IPS DF 19.7 (cell line): ENCODE measurements at regions not wholly inside any gene's neighbourhood (a gene's known extent, or its start where the extent isn't known, plus 50 kb on each side); places are given as distances from the start of the nearest gene placed in this dataset.

ENCODE experiments used
- DNase-seq: peaks from one replicate; pipeline ENCODE4 v3.0.0-alpha.2; 2013; ENCODE audit warnings: low read depth, low spot score

- peak; percentile 45 for DNase-seq
Measured at GRCh38 chr2:219997341-219997851, 370.0 kb downstream of the SLC4A3 start.

- DNase-seq, result no peak
Measured at GRCh38 chr2:219998107-219998506, 370.7 kb downstream of the SLC4A3 start.

GRCh38 chr2:219998714-219999227 lies 371.3 kb downstream of the SLC4A3 start:
- no peak for DNase-seq

GRCh38 chr2:220000080-220000479 lies 372.6 kb downstream of the SLC4A3 start:
- DNase-seq, result no peak

- DNase-seq, result no peak
Measured at GRCh38 chr2:220000586-220000985, 373.2 kb downstream of the SLC4A3 start.

DNA sequence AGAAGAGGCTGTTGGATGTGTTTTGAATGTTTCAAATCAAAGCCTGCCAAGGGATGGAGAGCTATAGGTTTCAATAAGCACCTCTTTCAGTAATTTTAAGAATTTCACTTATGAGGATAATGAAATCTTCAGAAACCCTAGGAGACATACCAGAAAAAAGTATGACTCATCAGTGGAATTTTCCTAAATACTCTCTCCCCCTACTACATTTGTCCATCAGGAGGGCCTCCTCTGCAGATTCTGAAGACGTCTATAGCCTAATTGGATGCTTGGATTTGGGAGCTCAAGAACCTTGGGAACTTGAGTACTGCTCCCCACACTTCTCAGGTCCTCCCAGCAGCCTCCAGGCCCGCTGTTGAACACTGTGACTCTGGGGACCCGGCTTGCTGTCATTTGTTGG lies 374.3 kb downstream of the SLC4A3 start:
- DNase-seq, result no peak

- no peak for DNase-seq
Measured at GRCh38 chr2:220002251-220002650, 374.8 kb downstream of the SLC4A3 start.

GRCh38 chr2:220002699-220003098 lies 375.3 kb downstream of the SLC4A3 start:
- no peak for DNase-seq

DNA sequence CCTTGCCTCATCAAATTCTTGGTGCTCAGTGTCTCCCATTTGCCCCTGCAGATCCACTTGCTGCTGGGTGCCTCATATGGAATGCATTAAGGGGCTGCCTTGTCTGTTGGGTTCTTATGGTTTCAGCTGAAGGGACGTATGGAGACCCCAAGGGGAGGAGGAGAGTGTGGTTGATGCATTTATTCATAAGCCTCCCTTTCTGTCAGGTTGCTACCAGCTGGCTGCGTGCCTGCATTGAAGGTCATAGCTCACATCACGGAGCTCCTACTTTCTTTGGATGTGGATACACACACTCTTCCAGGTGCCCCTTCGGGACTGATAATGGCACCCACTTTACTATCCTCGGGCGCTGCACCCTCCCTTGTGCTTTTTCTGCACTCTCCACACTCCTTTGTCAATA lies 377.9 kb downstream of the SLC4A3 start:
- no peak for DNase-seq

DNA sequence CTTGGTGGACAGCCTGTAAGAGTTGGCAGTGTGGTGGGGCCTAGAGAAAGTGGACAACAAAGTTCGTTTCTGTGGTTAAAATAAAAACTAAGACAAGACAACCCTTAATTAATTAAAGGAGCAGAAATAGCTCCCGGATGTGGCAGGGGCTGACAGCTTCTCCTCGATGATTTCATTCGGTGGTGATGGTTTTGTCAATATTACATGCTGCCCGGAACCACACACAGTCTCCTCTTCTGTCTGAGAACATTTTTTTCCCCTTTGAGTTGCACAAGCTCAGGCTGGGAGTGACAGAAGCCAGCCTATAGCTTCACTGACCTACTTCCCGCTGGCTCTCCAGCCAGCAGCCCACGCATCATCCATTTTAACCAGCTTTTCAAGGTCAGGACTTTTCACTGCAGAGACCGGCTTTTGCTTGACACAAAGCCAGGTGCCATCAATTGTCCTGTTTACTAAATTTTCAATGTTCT lies 378.8 kb downstream of the SLC4A3 start:
- no peak for DNase-seq

- DNase-seq, result no peak
Measured at GRCh38 chr2:220011859-220012258, 384.4 kb downstream of the SLC4A3 start.

- no peak for DNase-seq
Measured at GRCh38 chr2:220014961-220015360, 387.5 kb downstream of the SLC4A3 start.

GRCh38 chr2:220015576-220015975 lies 388.1 kb downstream of the SLC4A3 start:
- no peak for DNase-seq

GRCh38 chr2:220025207-220025606 lies 397.8 kb downstream of the SLC4A3 start:
- no peak for DNase-seq

DNA sequence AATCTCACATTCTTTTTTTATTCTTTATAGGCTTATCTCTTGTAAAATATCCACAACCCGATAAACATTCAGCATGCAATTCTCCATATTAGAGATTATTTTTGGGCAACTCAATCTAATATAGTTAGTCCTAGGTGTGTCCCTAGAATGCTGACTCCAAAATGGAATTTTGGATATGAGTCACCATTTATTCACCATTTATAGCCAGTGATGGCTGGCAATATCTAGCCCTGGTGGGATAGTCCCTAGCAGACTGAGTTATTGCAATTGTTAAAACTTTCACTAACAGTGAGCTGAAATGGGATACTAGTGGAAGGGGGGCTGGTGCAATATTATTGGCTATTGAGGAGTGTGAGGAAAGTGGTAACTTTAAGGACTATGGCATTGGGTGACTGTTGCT lies 401.6 kb downstream of the SLC4A3 start:
- no peak for DNase-seq

- no peak for DNase-seq
Measured at GRCh38 chr2:220033546-220033945, 406.1 kb downstream of the SLC4A3 start.

DNA sequence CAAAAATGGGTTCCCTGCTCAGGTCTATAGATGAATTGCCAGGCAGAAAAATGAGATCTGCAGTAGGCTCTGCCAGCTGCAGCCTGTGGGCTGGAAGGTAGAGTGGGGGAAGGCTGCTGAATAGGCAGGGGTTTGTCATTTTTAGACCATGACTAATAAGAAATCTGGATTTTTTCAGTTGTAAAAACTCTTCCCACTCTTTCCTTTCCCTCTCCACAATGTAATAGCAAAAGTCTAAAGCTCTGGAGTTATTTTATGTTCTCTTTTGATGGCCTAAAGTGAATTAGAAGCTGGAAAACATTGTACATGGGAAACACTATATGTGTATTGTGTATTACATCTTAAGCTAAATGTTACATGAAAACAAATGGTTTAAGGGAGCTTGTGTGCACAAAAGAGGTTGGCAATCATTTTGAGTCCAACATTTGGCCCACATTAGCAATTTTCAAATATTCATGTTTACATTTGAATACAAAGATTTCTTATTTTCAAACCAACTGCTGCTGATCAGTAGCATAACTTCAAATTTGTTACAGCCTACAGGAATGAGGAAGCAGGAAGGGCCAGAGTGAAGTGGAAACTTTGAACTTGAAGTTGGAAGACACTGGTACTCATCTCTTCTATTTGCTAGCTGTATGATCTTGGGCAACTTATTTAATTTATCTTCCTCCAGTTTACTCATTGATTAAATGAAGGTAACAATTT lies 407.1 kb downstream of the SLC4A3 start:
- DNase-seq, result no peak

GRCh38 chr2:220036431-220036830 lies 409.0 kb downstream of the SLC4A3 start:
- no peak for DNase-seq

GRCh38 chr2:220040346-220040745 lies 412.9 kb downstream of the SLC4A3 start:
- no peak for DNase-seq

- no peak for DNase-seq
Measured at GRCh38 chr2:220041447-220041846, 414.0 kb downstream of the SLC4A3 start.

- DNase-seq, result no peak
Measured at GRCh38 chr2:220043155-220043989, 415.9 kb downstream of the SLC4A3 start.

DNA sequence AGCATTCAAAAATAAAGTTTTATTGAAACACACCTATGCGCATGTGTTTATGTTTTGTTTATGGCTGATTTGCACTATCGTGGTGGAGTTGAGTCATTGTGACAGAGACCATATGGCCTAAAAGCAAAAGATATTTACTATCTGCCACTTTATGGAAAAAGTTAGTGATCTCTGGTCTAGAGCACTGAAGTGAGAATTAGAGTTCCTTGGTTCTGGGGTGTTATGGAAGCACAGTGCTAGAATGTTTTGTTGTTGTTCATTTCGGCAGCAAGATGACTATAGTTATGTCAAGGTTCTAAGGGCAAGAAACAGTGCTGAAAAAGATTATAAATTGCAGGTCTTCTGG lies 416.5 kb downstream of the SLC4A3 start:
- DNase-seq, result no peak

GRCh38 chr2:220044383-220044782 lies 417.0 kb downstream of the SLC4A3 start:
- DNase-seq, result peak; percentile 3
